B cell (primary cell): ENCODE measurements at regions not wholly inside any gene's neighbourhood (a gene's known extent, or its start where the extent isn't known, plus 50 kb on each side); places are given as distances from the start of the nearest gene placed in this dataset.

Source experiments
- ATAC-seq: fragments of 200-7000 bp; cut with Tn5 transposase; one replicate; pipeline ENCODE4 v1.10.0; 2021; ENCODE audit warnings: low read depth, mild to moderate bottlenecking, moderate number of reproducible peaks, moderate library complexity
- CTCF ChIA-PET: fragments of 350-600 bp; sonication (Branson Sonifier 250); formaldehyde crosslinking; loops from one replicate; lab custom pipeline; 2021; ENCODE audit warnings: antibody characterized with exemption, inconsistent platforms; lab: Charles Lee
- POLR2A ChIA-PET: fragments of 350-600 bp; sonication (Branson Sonifier 250); formaldehyde crosslinking; loops from one replicate; lab custom pipeline; 2021; ENCODE audit warnings: antibody characterized with exemption; lab: Charles Lee
- DNase-seq: peaks from one replicate; pipeline ENCODE4 v3.0.0; 2013
- H2AFZ ChIP-seq: 2 replicates; pipeline ENCODE4 v1.6.1; 2012; ENCODE audit warnings: mild to moderate bottlenecking, low read depth, low read length; ENCODE audit not compliant: insufficient read depth, poor library complexity, severe bottlenecking
- H3K27ac ChIP-seq, 2 donors: 1 replicate in 1 of 2; 2 replicates in 1 of 2; pipeline ENCODE4 v1.5.1; 2012 to 2013; ENCODE audit warnings: low read length in 2 of 2, mild to moderate bottlenecking in 2 of 2, moderate library complexity in 1 of 2
- H3K27me3 ChIP-seq, 4 experiments: fragments of 200-600 bp in 1 of 4; sonication (generic) in 1 of 4; replicated peaks in 1 of 4; 1 replicate in 2 of 4; 2 replicates in 2 of 4; pipeline versions ENCODE4 v1.6.1 to v1.7.0; 2013 to 2016; ENCODE audit warnings: low read length in 3 of 4, mild to moderate bottlenecking in 2 of 4, mixed read lengths in 1 of 4, moderate library complexity in 1 of 4; ENCODE audit not compliant: insufficient read depth in 4 of 4, control insufficient read depth in 3 of 4; ENCODE audit errors: control extremely low read depth in 1 of 4
- H3K36me3 ChIP-seq, 2 experiments: replicated peaks in 1 of 2; 1 replicate in 1 of 2; 2 replicates in 1 of 2; pipeline versions ENCODE4 v1.6.1 to v1.7.1; 2013; ENCODE audit warnings: low read length in 1 of 2; ENCODE audit not compliant: insufficient read depth in 2 of 2, control insufficient read depth in 1 of 2; ENCODE audit errors: control extremely low read depth in 1 of 2, extremely low read depth in 1 of 2
- H3K4me1 ChIP-seq, 2 donors: fragments of 200-600 bp in 1 of 2; sonication (generic) in 1 of 2; 1 replicate in 1 of 2; 2 replicates in 1 of 2; pipeline versions ENCODE4 v1.5.1 to v1.6.1; 2013 to 2017; ENCODE audit warnings: low read length in 2 of 2; ENCODE audit not compliant: control insufficient read depth in 2 of 2, insufficient read depth in 2 of 2
- H3K4me2 ChIP-seq: replicated peaks from 2 replicates; pipeline ENCODE3; 2012; ENCODE audit warnings: mild to moderate bottlenecking, low read depth, low read length; ENCODE audit not compliant: poor library complexity, severe bottlenecking
- H3K4me3 ChIP-seq, 5 experiments: fragments of 200-600 bp in 1 of 5; sonication (generic) in 1 of 5; 1 replicate in 3 of 5; 2 replicates in 2 of 5; pipeline versions ENCODE4 v1.5.1 to v1.7.0; 2011 to 2016; ENCODE audit warnings: low read length in 4 of 5, mild to moderate bottlenecking in 4 of 5, low read depth in 2 of 5, control low read depth in 1 of 5, moderate library complexity in 1 of 5; ENCODE audit not compliant: insufficient read depth in 1 of 5; ENCODE audit errors: control extremely low read depth in 1 of 5, extremely low read depth in 1 of 5
- H3K79me2 ChIP-seq: fragments of 200-600 bp; sonication (generic); one replicate; pipeline ENCODE4 v1.6.0; 2016; ENCODE audit warnings: low read length; ENCODE audit not compliant: control insufficient read depth, insufficient read depth
- H3K9ac ChIP-seq: fragments of 200-600 bp; sonication (generic); 2 replicates; pipeline ENCODE4 v1.6.1; 2017; ENCODE audit warnings: mild to moderate bottlenecking, low read length, moderate library complexity
- H3K9me3 ChIP-seq, 3 donors: one replicate each; pipeline versions ENCODE4 v1.6.1 to v1.7.1; 2013; ENCODE audit warnings: low read length in 2 of 3; ENCODE audit not compliant: control insufficient read depth in 2 of 3, insufficient read depth in 1 of 3; ENCODE audit errors: control extremely low read depth in 1 of 3
- H4K20me1 ChIP-seq: 2 replicates; pipeline ENCODE4 v1.6.0; 2012; ENCODE audit warnings: mild to moderate bottlenecking, low read length; ENCODE audit not compliant: insufficient read depth, control insufficient read depth, poor library complexity, severe bottlenecking
- H3K27ac Mint-ChIP-seq: one replicate; pipeline ENCODE4 v1.8.0; 2021; ENCODE audit warnings: mixed read lengths
- H3K27me3 Mint-ChIP-seq: one replicate; pipeline ENCODE4 v1.8.0; 2021; ENCODE audit warnings: mixed read lengths
- H3K4me1 Mint-ChIP-seq: one replicate; pipeline ENCODE4 v1.8.0; 2021; ENCODE audit warnings: mixed read lengths
- H3K4me3 Mint-ChIP-seq: one replicate; pipeline ENCODE4 v1.8.0; 2021; ENCODE audit warnings: mixed read lengths
- H3K9me3 Mint-ChIP-seq: one replicate; pipeline ENCODE4 v1.8.0; 2022; ENCODE audit warnings: mixed read lengths; ENCODE audit not compliant: insufficient read depth
- CTCF ChIP-seq: fragments of 200-600 bp; IDR thresholded peaks from one replicate; pipeline ENCODE4 v1.8.0; 2022; ENCODE audit warnings: antibody characterized with exemption, mild to moderate bottlenecking
- EZH2 ChIP-seq: IDR thresholded peaks from 2 replicates; pipeline ENCODE4 v1.6.1; 2012; ENCODE audit warnings: borderline replicate concordance, low read depth, mild to moderate bottlenecking, moderate library complexity, low read length; ENCODE audit not compliant: insufficient read depth, poor library complexity, severe bottlenecking
- WGBS: methylation state at CpG from one replicate; pipeline ENCODE4 v1.1.5; 2013; ENCODE audit warnings: missing lambda C conversion rate; ENCODE audit not compliant: insufficient coverage; 5-methylcytosine and 5-hydroxymethylcytosine counted together
- intact Hi-C: fragments of 100-400 bp; cut with micrococcal nuclease; formaldehyde crosslinking; loops from one replicate; pipeline ENCODE4 v1.10.0; 2022

- no peaks in the 10 kb centered on the region for H3K79me2 ChIP-seq
- no peak overlapping the region for H2AFZ ChIP-seq
- ChIA-PET CTCF (no interaction called here), POLR2A (no interaction called here)
- no peak overlapping the region for H3K4me3 ChIP-seq
- H3K27me3 ChIP-seq, result no peaks in the 10 kb centered on the region
- no peaks in the 10 kb centered on the region for H3K36me3 ChIP-seq
- intact Hi-C loops, result no loop called here
- H3K9me3 Mint-ChIP-seq, result peaks cover 2% of the 10 kb centered on the region
- no peaks in the 10 kb centered on the region for H3K9me3 ChIP-seq
- H3K27me3 Mint-ChIP-seq, result no peaks in the 10 kb centered on the region
- no peak overlapping the region for H3K9ac ChIP-seq
- no peaks in the 10 kb centered on the region for H3K4me1 Mint-ChIP-seq
- no peak overlapping the region for H3K4me3 Mint-ChIP-seq
- H3K27ac ChIP-seq, result no peak overlapping the region
- no peaks in the 10 kb centered on the region for H4K20me1 ChIP-seq
- TF ChIP-seq CTCF, result no peak
- no peak for TF ChIP-seq EZH2
- WGBS, result no CpG with 5 or more reads among the region's 2 CpGs
- no peak for DNase-seq
- H3K4me2 ChIP-seq, result no peak overlapping the region
- no peak overlapping the region for H3K27ac Mint-ChIP-seq
- no peaks in the 10 kb centered on the region for H3K4me1 ChIP-seq
- no peak for ATAC-seq
Measured at GRCh38 chr4:29079260-29079659, 1640.9 kb upstream of the PCDH7 start.

GRCh38 chr4:29081234-29081955, 1638.8 kb upstream of the PCDH7 start:
- CTCF ChIA-PET, result no interaction called here
- no peak overlapping the region for H3K27ac Mint-ChIP-seq

More at GRCh38 chr4:29081234-29081955, 1638.8 kb upstream of the PCDH7 start:
- H3K4me2 ChIP-seq, result no peak overlapping the region
- H3K4me3 ChIP-seq, result no peak overlapping the region
- no peaks in the 10 kb centered on the region for H3K79me2 ChIP-seq
- no peak overlapping the region for H3K4me3 Mint-ChIP-seq
- peaks cover 2% of the 10 kb centered on the region for H3K9me3 Mint-ChIP-seq
- H3K27ac ChIP-seq, result no peak overlapping the region
- no peak for TF ChIP-seq CTCF
- no peak for TF ChIP-seq EZH2
- intact Hi-C loops, result no loop called here
- H4K20me1 ChIP-seq, result no peaks in the 10 kb centered on the region
- no peak overlapping the region for H2AFZ ChIP-seq
- H3K4me1 ChIP-seq, result no peaks in the 10 kb centered on the region
- ATAC-seq (no peak), DNase-seq (no peak)
- no peaks in the 10 kb centered on the region for H3K27me3 ChIP-seq
- H3K27me3 Mint-ChIP-seq, result no peaks in the 10 kb centered on the region
- H3K9me3 ChIP-seq, result no peaks in the 10 kb centered on the region
- H3K4me1 Mint-ChIP-seq, result no peaks in the 10 kb centered on the region
- no peak overlapping the region for H3K9ac ChIP-seq
- no peaks in the 10 kb centered on the region for H3K36me3 ChIP-seq
- POLR2A ChIA-PET, result no interaction called here
- no CpG with 5 or more reads among the region's 5 CpGs for WGBS
